AG20443 (cell line): ENCODE measurements at regions not wholly inside any gene's neighbourhood (a gene's known extent, or its start where the extent isn't known, plus 50 kb on each side); places are given as distances from the start of the nearest gene placed in this dataset.

ENCODE experiments used
- DNase-seq: peaks from one replicate; pipeline ENCODE4 v3.0.0; 2012; ENCODE audit warnings: low spot score, mixed read lengths

DNA sequence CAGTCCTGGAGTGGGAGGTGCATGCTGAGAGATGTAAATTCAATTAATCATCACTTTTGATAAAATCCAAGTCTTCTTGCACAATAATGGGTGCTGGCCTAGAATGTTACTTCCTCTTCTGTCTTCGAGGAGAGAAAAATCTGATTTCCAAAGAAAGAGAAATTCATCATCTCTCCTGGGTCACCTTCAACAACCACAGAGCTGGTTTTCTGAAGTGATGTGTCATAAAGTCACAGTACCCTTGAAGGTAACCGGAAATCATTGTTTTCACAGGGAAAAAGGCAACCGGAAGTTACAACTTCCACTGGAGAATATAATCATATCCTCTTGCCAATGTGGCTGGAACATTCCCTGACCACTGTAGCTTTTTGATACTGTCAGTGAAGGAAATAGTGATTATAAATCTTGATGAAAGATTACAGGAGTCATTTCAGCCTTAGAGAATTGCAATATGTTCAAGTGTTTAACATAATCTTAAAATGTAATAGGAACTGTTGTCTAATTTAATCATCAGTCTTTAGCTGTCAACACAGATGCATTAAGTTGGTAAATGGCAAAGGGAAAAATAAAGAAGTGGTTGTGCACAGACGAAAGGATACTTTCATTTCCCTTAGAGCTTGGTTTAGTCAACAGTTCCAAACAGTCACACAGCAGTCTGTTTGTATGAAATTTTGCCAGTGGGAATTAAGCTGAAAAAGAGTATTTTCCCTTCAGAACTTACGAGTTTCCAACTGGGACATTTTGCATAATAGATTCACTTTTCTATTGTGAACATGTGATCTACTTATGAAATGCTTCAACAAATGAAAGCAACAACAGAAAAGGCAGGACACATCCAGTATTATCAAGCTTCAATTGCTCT lies 106.5 kb upstream of the SLC4A7 start:
- no peak for DNase-seq

DNA sequence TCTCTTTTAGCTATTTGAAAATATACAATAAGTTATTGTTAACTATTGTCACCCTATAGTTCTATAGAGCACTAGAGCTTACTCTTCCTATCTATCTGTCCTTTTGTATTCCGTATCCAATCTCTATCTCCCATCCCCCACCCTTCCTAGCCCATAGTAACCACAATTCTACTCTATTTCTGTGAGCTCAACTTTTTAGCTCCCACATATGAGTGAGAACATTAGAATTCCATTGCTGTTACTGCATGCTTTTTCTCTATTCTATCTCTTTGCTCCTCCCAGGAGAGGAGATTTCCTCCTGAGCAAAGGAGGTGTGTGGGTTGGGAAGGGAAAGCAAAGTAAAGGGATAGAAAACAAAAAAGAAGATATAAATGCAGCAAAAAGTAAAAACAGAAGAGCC lies 105.6 kb upstream of the SLC4A7 start:
- peak; percentile 32 for DNase-seq

DNA sequence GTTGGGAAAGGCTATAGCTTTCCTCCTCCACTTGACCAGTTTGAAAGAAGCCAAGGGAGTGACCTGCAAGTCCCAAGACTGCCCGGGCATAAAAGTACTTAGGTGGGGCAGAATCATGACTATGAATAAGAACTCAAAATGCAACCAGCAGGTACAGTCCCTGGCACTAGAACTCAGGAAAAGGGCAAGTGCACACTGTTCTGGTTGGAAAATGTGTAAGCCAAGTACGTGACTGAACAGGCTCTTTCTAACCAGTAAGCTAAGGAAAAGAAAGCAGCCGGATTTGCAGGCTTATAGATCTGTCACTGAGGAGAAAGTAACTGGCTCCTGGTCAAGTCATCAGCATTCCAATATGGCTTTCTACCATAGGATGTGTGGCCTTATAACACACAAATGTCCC lies 101.2 kb upstream of the SLC4A7 start:
- no peak for DNase-seq

DNA sequence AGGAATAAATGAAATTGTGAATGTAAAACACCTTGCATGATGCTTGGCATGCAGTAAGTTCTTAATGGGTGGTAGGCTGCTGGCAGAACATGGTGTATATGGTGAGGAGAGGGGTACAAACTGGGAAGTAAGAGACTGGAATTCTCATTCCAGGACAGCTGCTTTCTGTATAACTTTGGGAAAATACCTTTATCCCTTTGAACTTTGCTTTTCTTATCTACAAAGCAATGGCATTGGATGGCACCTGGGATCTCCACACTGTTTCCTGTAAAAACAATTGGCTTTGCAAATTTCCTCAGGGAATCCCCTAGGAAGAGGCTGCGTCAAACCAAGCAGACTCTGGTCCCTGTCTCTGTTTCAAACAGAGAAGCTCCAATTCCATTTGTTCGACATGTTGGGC lies 100.7 kb upstream of the SLC4A7 start:
- DNase-seq, result no peak

DNA sequence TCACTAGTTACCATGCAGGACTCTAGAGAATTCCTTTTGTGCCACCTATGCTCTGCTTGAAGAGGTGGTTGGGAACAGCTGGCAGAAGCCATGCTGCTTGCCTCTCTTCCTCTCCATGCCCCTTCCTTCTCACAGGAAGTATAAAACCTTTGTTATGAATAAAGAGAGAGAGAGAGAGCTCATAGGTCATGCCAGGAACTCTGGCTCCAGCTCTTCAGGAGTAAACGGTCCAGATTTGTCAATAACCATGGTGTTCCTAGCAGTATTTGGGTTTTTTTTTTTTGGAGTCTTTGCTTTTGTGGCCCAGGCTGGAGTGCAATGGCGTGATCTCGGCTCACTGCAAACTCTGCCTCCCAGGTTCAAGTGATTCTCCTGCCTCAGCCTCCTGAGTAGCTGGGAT lies 97.7 kb upstream of the SLC4A7 start:
- no peak for DNase-seq

DNA sequence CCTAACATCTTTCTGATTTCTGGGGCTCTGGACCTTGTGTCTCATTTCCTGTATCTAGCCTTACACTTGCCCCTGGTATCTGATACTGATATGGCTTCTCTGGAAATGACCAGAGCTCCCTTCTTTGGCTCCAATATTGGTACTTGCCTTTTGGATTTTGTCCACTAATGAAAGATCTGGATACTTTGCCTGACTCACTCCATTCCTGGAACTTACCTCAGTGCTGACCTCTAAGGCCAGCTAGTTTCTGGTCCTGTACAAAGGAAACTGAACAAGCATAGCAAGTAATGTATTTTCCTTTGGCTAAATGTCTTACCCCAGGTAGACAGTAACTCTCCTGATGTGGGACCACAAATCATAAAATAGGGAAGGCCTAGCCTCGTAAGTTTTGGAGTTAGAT lies 93.8 kb upstream of the SLC4A7 start:
- DNase-seq, result peak; percentile 34

DNA sequence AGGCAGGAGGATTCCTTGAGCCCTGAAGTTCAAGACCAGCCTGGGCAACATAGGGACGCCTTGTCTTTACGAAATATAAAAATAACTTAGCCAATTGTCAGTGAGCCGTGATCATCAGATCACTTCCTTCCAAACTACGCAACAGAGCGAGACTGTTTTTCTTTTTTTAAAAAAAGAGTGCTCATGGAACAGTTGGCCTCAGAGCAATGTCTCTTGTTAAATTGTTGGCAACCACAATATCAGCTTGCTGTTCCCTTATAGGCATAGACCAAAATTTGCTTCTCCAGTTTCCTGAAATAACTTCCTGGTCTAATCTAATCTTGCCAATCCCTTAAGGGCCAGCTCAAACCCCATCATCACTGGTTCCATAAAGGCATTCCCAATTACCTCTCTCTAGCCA lies 93.3 kb upstream of the SLC4A7 start:
- no peak for DNase-seq

DNA sequence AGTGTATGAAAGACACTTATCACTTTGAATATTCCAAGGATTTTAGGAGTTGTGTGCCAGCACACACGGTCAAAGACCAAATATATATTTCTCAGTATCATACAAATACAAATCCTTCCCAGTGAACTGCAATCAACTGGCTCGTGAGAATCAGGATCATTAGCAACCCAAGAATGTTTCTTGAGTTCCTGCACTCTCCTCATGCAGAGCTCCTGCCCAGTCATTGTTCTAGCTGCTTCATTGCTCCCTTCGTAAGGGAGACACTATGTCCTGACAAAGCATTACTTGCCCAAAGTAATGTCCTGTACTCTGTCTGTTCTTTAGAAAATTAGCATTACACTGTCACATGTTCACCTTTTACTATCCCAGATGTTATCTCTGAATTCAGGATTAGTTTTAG lies 92.0 kb upstream of the SLC4A7 start:
- DNase-seq, result no peak

DNA sequence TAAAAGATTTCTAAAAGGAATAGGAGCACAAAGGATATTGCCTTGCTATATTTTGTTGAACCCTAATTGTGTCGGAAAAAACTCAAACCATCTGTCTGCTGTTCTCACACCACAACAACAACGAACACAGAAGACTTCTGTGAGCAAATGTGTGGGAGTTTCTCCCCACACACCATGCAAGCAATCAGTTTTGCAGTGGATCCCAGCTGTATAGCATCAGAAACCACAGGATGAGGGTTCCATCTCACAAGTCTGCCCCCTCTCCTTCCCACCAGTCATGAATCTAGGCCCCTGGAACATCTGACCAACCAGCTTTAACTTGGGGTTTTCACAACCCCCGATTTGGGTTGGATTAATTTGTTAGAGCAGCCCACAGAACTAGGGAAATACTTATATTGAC lies 91.3 kb upstream of the SLC4A7 start:
- no peak for DNase-seq

DNA sequence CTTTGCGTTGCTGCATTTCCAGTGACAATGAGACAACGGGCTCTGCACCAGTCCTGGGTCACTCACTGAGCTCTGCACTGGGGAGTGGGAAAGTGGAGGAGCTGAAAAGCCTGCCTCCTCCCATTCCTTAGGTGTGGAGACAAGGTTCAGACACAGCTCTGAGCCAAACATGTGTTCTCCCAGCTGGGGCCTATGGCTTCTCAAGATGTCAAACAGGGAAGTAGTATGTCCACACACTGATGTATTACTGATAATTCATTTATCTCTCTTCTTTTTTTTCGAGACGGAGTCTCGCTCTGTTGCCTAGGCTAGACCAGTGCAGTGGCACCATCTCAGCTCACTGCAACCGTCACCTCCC lies 90.2 kb upstream of the SLC4A7 start:
- no peak for DNase-seq

DNA sequence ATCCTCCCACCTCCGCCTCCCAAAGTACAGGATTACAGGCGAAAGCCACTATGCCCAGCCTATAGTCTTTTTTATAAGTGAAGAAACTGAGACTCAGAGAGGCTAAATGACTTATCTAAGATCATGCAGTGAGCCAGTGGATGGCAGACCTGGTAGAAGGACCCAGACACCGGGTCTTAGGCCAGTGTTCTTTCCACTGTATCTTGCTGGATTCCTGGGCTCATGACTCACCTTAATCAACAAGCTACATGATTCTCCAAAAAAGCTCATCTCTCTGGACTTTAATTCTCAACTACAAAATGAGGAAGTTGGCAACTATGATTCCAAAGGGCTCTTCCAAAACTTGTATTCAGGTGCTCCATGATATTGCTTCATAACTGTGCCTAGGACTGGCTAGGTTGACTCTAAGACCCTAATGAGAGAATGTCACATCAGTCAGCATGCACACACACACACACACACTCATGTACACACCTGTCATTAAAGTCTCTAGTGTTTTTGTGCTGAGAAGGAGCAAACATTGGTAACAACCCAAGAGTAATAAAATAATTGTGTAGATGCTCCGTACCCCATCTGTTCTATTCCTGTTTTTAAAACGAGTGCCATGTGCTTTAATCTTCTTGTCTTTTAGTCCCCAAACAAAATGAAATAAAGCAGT lies 89.7 kb upstream of the SLC4A7 start:
- peak; percentile 38 for DNase-seq

DNA sequence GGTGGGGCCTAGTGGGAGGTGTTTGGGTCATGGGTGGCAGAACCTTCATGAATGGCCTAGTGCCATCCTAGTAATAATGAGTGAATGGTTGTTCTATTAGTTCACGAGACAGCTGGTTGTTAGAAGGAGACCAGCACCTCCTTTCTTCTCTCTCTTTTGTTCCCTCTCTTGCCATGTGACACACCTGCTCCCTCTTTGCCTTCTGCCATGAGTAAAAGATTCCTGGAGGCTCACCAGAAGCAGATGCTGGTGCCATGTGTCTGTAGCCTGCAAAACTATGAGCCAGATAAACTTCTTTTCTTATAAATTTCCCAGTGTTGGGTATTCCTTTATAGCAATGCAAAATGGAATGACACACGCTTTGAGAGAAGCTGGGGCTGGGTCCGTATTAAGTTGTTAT lies 89.0 kb upstream of the SLC4A7 start:
- DNase-seq, result no peak

DNA sequence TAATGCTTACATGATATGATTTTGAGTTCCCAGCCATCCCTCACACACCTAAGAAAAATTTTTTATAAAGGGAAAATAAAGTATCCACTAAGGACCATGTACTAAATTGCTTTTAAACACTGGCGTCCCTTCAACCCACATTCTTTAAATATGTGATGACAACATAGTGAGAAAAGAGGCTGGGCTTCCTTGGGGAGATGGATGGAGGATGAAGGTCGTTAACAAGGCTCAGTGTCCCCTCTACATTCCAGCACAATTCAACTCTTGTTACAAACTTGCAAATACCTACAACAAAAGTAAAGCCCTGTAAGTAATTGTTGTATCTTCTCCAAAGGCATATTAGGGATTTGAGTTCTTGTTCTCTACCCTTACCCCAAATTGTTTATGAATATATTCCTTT lies 87.2 kb upstream of the SLC4A7 start:
- DNase-seq, result no peak

DNA sequence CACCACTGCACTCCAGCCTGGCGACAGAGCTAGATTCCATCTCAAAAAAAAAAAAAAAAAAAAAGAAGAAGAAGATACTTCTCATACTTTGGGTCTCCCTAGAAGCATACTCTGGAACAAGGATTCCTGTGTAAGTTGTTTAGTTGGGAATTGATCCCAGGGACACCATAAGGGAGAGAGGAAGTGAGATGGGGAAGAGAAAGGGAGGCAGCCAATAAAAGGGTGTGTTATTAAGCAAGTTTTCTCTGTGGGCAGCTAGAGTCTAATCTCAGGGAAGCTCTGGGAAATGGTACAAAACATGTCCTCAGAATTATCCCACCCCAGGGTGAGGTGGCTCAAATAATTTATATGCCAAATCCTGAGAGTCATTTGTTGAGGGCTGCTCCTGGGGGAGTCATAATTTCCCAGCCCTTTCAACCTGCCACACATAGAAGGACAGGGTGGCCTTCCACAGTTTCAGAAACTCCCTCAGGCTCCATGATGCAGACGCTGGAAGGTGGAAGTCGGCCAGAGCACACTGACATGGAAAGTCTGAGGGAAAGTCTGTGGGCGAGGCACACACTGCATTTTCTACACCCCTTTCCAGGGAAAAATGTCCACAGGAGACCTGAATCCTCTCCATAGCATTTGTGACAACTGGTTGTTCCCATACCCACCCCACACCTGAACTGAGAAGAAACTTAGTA lies 86.4 kb upstream of the SLC4A7 start:
- DNase-seq, result peak; percentile 36

DNA sequence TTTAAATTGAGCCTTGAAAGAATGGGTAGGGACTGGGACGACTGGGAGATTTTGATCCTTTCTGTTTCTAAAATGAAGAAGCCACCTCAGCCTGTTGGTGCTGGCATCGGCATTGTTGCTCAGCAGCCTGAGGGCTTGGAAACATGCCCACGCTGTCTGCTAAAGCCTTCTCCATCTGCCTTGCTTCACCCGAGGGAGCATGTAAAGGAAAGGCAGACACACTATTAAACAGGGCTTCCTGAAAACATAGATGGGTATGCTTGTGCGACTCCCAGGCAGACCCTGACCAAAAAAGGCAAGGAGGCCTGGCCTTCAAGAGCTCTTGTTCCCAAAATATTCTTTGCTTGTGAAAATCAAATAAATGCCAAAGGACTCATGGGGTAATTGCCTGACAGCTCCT lies 84.2 kb upstream of the SLC4A7 start:
- DNase-seq, result peak; percentile 86

DNA sequence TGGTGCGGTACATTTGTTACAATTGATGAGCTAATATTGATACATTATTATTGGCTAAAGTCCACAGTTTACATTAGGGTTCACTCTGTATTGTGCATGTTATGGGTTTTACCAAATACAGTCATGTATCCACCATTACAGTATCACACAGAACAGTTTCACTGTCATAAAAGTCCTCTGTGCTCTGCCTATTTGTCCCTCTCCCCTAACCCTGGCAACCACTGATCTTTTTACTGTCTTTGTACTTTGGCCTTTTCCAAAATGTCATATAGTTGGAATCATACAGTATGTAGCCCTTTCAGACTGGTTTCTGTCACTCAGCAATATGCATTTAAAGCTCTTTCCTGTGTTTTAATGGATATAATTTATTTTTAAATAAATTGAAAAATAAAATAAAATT lies 83.1 kb upstream of the SLC4A7 start:
- no peak for DNase-seq

DNA sequence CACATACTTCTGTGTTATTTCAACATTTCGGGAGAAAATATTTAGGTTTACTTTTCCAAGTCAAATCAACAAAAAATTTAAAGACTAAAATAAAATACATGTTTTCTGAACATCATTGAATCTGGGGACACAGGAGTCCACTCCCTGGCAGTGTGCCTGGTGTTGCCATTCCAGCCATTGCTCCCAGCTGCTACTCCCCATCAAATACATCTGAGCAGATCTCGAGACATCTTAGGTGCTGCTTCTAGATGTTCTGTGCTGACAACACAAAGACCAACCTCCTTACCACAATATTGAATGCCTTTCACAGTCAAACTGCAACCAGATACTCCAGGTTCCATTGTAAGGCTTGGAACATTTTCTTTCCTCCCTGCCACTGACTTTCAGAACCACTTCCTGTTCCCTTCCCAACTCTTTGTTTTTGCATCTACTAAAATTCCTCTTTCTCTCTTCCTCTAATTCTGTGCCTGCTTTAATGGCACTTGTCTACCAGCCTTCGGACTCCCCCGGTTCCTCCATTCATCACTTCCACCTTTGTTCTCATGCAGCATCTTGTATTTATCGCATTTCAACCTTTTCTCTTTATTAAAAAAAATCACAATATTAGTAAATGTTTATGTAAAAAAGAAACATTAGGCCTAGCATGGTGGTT lies 81.1 kb upstream of the SLC4A7 start:
- no peak for DNase-seq

DNA sequence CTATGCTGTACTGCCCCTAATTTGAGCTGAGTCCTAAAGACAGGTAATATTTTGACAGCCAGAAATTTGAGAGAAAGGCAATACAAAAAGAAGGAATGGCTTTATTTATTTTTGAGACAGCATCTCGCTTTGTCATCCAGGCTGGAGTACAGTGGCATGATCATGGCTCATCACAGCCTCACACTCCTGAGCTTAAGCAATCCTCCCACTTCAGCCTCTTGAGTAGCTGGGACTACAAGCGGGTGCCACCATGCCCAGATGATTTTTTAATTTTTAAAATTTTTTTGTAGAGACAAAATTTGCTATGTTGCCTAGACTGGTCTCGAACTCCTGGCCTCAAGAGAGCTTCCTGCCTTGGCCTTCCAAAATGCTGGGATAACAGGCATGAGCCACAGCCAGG lies 77.4 kb upstream of the SLC4A7 start:
- no peak for DNase-seq

DNA sequence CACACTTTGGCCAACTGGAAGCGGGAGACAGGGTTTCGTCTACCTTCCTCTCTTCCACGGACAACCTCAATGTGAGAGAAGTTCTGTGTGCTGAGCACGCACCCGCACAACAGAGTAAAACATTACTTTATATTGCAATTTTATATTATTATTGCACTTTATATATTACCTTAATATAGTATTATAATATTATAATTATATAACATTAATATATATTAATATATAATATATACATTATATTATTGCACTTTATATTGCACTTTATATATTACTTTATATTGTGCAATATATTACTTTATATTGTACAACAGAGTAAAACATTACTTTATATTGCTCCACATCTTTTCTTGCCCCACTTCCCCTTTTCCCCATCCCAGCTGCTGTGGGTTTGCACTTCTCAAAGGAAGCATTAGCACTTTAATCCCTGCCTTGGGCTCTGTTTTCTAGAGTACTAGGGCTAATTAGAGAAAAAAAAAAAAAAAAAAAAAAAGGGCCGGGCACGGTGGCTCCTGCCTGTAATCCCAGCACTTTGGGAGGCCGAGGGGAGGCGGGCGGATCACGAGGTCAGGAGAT lies 76.4 kb upstream of the SLC4A7 start:
- DNase-seq, result no peak

DNA sequence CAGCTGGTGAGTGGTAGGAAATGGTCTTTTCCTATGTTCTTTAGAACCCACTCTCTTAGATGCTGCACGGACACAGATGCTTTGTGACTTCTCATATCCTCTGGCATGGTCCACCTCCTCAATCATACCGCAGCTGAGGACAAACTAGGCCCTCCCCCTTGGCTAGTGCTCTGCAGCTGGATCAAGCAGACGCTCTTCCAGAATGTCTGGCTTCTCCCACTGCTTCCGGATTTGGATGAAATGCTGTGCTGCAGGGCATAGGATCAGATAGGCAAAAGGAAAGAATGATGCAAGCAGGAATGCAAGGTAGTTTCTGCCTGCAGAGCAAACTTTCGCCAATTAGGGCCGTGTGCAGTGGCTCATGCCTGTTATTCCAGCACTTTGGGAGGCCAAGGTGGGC lies 75.7 kb upstream of the SLC4A7 start:
- DNase-seq, result peak; percentile 85

DNA sequence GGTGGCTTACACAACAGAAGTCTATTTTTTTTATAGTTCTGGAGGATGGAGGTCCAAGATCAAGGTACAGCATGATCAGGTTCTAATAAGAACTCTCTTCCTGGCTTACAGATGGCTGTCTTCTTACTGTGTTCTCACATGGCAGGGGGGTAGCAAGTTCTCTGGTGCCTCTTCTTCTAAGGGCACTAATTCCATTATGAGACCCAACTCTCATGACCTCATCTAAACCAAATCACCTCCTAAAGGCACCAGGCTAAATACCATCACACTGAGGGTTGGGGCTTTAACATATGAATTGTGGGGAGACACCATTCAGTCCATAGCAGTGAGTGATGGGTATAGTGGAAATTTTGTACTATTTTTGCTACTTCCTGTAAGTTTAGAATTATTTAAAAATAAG lies 75.2 kb upstream of the SLC4A7 start:
- DNase-seq, result no peak

DNA sequence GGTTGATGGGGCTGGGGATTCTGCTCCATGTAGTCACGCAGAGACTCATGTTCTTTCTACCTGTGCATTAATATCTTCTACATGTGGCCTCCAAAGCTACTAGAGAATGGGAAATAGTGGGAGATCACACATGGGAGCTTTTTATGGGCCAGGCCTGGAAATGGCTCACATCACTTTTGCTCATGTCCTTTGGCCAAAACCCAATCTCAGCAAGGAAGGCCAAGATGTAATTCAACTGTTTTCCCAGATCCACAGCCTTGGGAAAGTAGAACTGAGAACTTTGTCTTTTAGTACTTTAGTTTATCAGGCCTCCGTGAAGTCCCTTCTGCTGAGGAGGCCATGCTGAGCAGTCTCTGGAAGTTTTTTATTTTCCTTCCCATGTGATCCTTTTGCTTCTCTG lies 73.2 kb upstream of the SLC4A7 start:
- no peak for DNase-seq
